GM21737 (cell line): ENCODE measurements at regions not wholly inside any gene's neighbourhood (a gene's known extent, or its start where the extent isn't known, plus 50 kb on each side); places are given as distances from the start of the nearest gene placed in this dataset.
"Not testable (repeated sequence)": the region's sequence is repeated elsewhere in the genome, so short reads cannot be mapped to it uniquely, and the experiment has no call there.

Experiments used
- ATAC-seq: cut with Tn5 transposase; IDR thresholded peaks from one replicate; pipeline ENCODE4 v1.9.1; 2021; ENCODE audit warnings: mild to moderate bottlenecking, moderate library complexity; ENCODE audit not compliant: unreplicated experiment

DNA sequence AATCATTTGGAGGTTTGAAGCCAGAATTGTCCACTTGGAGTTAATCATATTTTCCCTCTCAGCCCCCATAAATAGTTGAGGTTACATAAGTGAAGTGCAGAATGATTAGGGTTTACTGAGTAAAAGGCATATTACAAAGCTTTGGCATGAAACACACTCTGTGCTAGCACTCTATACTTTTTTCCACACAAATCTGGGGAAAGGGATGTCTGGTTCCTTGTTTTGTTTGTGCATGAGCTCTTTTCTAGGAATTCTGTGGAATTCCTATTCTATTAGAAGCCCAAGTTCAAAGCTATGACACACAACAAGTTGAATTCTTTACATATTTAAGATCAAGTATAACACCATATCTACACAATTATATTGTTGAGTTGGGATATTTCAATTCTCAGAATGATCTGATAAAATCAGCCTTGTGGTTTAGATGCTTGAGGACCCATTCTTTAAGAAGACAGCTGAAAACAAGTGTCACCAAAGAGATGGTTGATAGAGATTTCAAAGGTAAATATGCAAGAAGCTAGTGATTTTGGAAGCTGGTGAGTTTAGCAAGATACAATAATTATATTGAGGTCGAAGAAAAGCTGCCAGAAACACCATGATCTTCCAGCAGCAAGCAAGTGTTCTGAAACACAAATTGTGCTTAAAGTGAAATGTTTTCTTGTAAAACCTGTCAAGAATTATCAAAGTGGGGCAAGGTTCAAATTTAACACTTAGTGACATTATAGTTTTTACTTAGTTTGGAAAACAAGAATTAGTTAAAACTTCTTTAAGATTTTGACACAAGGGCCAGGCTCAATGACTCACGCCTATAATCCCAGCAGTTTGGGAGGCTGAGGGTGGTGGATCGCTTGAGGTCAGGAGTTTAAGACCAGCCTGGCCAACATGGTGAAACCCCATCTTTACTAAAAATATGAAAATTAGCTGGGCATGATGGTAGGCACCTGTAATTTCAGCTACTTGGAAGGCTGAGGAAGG, 122.6 kb downstream of the INHBA start:
- no peak for ATAC-seq

DNA sequence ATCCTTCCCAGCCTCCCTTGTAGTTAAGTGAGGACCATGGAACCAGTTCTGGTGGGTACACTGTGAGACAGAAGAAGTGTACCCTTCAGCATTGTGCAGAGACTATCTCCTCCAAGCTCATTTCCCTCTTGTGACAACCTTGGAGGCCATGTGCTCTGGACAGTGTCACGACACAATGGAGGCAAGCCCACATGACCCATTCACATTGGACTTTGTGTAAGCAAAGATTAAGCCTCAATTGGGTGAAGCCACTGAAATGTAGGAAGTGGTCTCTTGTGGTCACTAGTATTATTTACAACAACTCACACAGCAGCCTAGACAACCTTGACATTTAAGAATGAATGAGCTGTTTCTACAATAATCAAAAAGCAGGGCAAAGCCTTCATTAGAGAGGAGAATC, 124.2 kb downstream of the INHBA start:
- ATAC-seq: no peak

DNA sequence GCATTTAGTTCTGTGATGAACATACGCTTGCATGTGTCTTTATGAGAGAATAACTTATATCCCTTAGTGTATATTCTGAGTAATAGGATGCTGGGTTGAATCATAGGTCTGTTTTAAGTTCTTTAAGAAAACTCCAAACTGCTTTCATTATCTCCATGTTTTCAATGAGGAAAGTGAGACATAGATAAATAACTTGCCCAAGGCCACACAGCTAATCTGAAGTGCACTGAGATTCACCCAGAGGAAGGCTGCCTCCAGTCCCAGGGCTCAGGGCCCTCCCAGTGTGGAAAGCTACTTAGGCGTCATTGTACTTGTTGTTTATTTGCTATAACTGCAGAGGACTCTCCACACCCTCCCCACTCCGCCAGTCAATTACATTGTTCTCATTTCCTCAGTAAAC, 126.7 kb downstream of the INHBA start:
- ATAC-seq: no peak

DNA sequence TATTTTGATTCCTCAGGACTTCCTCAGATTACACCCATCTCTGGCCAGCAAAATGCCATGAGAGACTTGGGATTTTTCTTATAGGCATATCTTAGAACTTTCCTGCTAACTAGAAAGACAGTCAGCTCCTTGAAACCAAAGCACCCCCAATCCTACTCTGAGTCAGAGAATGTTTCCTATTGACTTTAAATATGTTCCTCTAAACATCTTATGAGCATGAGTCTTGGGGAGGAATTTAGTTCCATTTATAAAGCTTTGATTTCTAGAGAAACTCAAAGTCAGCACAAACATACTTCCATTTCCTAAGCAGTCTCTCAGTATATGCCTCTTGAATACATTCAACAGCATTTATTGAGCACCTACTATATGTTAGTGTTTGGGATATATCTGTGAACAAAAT, 128.5 kb downstream of the INHBA start:
- no peak for ATAC-seq

DNA sequence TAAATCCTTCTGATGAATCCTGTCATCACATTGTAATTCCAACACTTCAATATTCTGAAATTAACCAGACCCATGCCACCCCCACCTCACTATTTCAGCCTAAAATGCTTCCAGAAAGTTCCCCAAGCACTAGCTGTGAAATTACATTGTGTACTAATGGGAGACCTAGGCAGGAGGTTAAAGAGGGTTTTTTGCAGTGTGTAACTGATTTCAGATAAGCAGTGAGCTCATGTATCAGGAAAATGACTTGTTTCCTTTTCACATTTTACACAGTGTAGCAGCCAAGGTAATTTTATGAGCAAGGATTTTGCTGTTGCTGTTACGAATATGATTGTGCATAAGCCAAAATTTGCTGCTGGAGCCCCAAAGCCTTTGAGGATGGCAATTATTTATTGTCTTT, 129.0 kb downstream of the INHBA start:
- no peak for ATAC-seq

- ATAC-seq: no peak
Observed at GRCh38 chr7:41573443-41573842, 129.4 kb downstream of the INHBA start.

- ATAC-seq: no peak
Observed at GRCh38 chr7:41573015-41573414, 129.9 kb downstream of the INHBA start.

- no peak for ATAC-seq
Observed at GRCh38 chr7:41571573-41571972, 131.3 kb downstream of the INHBA start.

GRCh38 chr7:41570766-41571165, 132.1 kb downstream of the INHBA start:
- no peak for ATAC-seq

- no peak for ATAC-seq
Observed at GRCh38 chr7:41568135-41568534, 134.8 kb downstream of the INHBA start.

DNA sequence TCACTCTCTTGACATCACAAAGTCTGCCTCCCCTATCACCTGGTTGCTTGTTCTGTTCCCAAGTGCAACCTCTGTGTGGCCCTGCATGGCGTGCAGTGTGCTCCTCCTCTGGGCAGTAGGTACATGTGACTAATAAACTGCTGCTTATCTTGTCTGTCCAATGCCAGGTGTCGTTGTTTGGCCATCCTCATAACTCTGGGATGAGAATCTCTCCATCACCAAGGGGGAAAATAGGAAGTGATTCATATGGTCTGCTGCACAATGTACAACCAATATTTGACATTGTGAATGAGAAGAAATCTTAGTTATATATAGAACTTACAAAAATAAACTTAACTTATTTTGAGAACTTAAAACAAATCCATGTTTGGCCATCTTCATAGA, 135.2 kb downstream of the INHBA start:
- no peak for ATAC-seq

DNA sequence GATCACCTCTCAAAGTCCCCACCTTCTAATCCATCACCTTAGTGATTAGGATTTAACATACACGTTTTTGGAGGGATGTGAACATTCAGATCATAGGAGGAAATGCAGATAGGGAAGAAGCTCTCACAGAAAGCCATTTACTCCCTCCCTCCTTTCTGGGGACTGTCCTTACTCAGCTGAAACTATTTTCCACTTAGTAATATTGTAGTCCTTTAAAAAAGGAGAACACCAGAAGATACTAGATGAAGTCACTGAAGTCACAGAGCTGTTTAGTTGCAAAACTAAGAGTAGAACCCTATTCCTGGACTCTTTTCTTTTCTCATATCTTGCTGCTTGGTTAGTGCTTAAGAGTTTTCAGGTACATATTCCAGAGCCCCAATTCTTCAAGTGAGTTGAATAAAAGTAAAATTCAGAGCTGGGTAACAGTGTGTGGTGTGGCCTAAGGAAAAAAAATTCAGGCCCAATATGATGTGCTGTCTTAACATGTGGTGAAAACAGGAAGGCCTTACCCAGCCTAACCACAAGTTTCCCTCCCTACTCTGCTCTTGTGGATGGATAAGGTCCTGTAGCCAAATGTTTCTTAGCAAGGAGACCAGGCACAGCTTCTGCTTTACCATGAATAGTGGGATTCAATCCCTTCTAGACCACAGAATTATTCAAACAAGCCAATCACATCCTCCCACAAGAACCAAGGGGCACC, 135.7 kb downstream of the INHBA start:
- no peak for ATAC-seq

DNA sequence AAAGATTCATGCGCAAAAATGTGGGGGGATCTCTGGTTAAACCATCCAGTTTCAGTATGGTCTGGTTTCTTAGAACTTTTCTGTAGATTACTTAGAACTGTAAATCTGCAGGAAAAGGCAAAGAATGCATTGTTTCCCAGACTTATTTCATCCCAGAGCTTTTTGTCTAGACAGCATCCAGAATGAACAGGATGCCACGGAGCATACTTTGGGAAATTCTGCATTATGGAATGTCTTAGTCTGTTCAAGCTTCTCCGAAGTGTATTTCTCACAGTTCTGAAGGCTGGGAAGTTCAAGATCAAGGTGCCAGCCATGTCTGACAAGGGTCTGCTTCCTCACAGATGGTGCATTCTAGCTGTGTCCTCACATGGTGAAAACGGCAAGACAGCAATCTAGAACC, 136.3 kb downstream of the INHBA start:
- no peak for ATAC-seq

DNA sequence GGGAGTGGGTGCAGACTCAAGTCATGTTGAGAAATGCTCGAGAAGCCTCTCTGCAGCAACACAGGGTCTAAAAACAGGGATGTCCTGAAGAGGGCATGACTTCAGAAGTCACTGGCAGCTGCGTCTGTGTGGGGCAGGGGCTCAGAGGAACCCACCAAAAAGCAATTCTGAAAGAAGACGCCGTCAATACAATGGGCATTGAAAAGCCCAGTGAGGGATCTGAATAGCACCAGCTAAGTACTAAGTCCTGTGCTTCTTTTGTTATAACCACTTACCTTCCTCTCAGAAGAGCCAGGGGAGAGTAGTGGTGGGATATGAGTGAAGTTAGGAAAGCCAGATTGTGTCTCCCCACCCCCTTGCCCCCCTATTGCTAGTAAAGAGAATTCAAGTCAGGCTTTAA, 137.2 kb downstream of the INHBA start:
- no peak for ATAC-seq

GRCh38 chr7:41559426-41559825, 143.5 kb downstream of the INHBA start:
- no peak for ATAC-seq

DNA sequence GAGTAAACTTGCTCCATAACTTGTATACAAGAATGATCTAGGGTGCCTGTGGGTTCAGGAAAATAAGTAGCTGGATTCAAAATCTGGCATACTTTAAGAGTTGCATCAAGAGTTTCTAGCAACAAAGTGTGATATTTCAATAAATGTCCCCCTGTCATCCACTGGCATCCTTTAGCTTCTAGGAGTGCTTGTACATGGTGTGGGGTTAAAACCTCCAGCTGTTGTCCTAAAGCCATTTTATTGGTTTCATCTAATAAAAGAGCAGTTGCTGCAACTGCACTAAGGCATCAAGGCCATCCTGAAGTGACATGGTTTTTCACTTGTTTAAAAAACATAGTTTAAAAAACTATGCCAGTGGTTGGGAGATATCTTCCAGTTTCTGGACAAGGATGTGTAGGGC, 148.4 kb downstream of the INHBA start:
- no peak for ATAC-seq

GRCh38 chr7:41550046-41550445, 152.8 kb downstream of the INHBA start:
- not testable (repeated sequence) for ATAC-seq

DNA sequence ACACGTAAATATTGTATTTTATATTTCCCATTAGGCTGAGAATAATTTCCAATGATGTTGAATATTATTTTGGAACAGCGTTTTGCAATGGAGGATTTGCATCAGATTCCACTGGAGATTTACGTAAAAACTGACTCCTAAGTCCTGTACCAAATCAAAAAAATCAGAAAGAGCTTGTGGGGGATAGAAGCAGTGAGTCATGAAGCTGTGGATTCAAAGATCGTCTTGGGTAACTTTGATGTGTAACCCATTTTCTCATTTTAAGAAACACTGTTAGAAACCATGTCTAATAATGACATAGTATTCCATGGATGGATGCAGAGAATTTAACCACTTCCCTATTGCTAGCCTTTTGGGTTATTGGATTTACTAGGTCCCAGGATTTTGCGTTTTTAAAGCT, 158.6 kb downstream of the INHBA start:
- no peak for ATAC-seq

DNA sequence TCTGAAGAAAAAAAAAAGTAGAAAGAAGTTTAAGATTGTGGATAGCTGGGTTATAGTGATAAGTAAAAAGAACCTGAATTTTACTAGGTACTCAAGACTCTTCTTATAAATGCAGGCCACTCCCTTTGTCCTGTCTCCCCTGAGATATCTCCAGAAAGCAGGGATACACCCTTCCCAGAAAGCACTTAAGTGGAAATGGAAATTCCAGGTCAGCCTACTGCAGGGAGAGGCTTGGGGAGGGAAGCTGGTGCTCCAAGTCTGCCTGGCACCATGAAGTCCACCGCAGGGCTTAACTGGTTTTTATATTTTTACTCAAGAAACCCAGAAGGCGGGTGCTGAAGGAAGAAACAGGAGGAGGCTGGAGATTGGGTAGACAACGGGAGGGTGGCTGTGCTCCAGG, 162.3 kb downstream of the INHBA start:
- ATAC-seq: no peak

DNA sequence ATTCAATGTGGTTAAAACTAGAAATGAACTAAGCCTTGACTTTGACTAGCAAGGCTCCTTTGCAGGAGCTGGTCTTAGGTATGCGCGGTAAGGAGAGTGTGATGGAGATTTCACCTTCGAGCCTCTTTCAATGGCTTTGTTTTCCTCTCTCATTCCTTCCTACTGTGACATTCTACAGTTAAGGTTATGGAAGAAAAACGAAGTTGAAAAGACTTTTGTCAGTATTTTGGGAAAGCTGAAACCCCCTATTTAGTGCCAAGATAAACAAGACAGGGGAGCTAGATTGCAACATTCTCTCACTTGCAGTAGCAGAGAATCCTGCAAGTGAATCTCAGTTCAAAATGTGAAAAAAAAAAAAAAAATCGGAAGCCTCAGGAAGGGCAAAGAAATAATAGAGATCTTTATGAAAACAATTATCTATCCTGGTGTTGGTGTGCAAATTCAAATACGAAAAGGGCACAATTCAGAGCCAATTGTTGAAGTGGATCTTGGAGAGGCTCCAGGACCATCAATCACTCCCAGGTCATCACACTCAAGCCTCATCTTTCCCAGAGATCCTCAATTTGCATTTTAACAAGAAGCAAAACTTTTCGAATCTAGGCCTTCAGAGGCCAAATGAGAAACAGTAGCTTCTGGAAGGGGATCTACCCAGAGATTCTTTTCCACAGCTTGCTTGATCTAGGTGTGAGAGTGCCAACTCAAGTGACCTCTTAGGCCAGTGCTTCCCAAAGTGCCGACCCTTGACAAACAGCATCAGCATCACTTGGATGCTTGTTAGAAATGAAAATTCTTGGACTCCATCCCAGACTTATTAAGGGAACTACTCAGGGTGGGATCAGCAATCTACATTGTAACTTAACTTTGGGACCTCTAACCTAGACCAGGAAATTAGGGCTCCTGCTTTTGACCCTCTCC, 163.8 kb downstream of the INHBA start:
- no peak for ATAC-seq
